ENCODE measurements at regions not wholly inside any gene's neighbourhood (a gene's known extent, or its start where the extent isn't known, plus 50 kb on each side); places are given as distances from the start of the nearest gene placed in this dataset.

DNA sequence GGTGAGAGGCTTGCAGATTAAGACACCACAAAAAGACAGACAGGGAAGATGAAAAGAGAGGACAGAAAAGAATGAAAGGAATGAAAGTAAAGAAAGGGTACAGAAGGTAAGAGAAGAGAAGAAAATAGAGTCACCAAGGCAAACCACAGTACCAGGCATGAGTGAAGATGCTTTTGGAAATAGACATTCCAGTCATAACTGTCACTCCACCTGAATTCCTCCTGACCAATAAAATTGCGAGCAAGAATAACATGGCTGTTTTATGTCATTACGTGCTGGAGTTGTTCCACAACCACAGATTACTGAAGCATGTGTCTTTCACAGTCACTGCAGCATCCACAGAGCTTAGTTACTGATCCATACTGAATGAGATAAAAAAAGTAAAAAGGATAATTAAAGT, 864.9 kb upstream of the SLIT2 start:
- intact Hi-C loops (cut with DNase I), result no loop called here
- Histone ChIP-seq H3K4me3 (no peak overlapping the region), H3K4me1 (no peaks in the 10 kb centered on the region), H3K27me3 (no peaks in the 10 kb centered on the region), H3K36me3 (replicated peaks in 1 of 2; ENCODE audit: insufficient read depth in 1 of 2, low read depth in 2 of 2) (no peaks in the 10 kb centered on the region), H3K9me3 (no peaks in the 10 kb centered on the region), H3K27ac (no peak overlapping the region)
- 68 to 69% methylated on average over 2 of the region's 2 CpGs for WGBS, 2 donors
- ATAC-seq (no peak), DNase-seq (no peak)
- TF ChIP-seq, protein P1, sequence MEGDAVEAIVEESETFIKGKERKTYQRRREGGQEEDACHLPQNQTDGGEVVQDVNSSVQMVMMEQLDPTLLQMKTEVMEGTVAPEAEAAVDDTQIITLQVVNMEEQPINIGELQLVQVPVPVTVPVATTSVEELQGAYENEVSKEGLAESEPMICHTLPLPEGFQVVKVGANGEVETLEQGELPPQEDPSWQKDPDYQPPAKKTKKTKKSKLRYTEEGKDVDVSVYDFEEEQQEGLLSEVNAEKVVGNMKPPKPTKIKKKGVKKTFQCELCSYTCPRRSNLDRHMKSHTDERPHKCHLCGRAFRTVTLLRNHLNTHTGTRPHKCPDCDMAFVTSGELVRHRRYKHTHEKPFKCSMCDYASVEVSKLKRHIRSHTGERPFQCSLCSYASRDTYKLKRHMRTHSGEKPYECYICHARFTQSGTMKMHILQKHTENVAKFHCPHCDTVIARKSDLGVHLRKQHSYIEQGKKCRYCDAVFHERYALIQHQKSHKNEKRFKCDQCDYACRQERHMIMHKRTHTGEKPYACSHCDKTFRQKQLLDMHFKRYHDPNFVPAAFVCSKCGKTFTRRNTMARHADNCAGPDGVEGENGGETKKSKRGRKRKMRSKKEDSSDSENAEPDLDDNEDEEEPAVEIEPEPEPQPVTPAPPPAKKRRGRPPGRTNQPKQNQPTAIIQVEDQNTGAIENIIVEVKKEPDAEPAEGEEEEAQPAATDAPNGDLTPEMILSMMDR (IDR thresholded peaks at IDR 0.05), result no peak
- no peak for TF ChIP-seq POLR2A (IDR thresholded peaks at IDR 0.05)

DNA sequence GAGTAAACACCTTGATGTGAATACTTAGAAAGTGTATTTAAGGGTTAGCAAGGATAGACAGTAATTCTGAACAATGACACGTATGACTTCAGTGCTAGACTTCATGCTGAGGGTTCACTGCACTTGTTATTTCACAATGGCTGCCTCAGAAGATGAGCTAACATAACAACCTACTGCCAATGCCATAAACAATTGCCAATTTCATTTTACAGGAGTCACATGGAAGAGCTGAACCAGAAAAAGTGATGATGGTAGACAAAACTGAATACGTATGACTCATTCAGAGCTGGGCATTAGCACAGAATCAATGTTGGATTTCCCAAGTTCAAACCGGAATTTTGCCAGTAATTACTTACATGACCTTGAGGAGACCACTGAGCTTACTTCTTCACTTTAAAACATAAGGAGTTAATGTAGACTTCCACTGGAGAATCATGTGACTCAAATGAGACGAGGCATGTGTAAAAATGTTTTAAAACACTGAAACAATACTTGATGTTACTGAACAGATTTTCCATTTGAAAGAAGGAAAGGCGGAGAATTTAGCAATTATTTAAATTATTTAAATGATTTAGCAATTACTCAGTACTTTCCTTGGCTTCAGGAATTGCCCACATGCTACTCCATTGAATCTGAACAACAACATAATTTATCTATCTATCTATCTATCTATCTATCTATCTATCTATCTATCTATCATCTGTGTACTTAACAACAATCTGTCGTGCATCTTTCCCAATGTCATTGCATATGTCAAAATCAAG, 868.5 kb upstream of the SLIT2 start:
- no peaks in the 10 kb centered on the region for H3K36me3 ChIP-seq (replicated peaks in 1 of 2; ENCODE audit: insufficient read depth in 1 of 2, low read depth in 2 of 2)
- ATAC-seq (no peak), DNase-seq (no peak)
- H3K27ac ChIP-seq, result no peak overlapping the region
- no peaks in the 10 kb centered on the region for H3K27me3 ChIP-seq
- intact Hi-C loops (cut with DNase I), result no loop called here
- 49 to 51% methylated on average over 6 of the region's 6 CpGs for whole genome bisulfite sequencing, 2 donors
- H3K9me3 ChIP-seq, result no peaks in the 10 kb centered on the region
- no peak overlapping the region for H3K4me3 ChIP-seq
- H3K4me1 ChIP-seq, result no peaks in the 10 kb centered on the region
- TF ChIP-seq POLR2A (IDR thresholded peaks at IDR 0.05), result no peak
- TF ChIP-seq, protein P1 (IDR thresholded peaks at IDR 0.05), result no peak

DNA sequence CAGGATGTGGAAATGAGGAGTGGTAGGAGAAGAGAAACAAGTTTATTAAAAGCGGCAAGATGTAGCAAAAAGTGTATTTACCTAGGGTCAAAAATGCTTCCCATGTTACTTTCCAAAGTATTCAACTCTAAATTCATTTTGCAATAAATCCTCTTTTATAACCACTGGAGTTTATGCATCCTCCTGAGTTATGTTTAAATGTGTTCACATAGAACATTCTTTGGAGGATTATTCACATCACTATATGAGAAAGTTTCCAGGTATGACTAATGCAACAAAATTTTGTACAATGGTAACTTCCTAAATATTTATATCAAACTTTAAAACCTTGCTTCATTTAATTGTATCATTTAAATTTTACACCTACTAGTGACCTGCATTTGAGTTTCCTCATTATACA, 870.6 kb upstream of the SLIT2 start:
- Histone ChIP-seq H3K27me3 (no peaks in the 10 kb centered on the region), H3K9me3 (no peaks in the 10 kb centered on the region), H3K27ac (no peak overlapping the region), H3K36me3 (replicated peaks in 1 of 2; ENCODE audit: insufficient read depth in 1 of 2, low read depth in 2 of 2) (no peaks in the 10 kb centered on the region), H3K4me1 (no peaks in the 10 kb centered on the region), H3K4me3 (no peak overlapping the region)
- intact Hi-C loops (cut with DNase I), result no loop called here
- no peak for DNase-seq
- 58 to 74% methylated on average over 1 of the region's 1 CpG for WGBS, 2 donors
- ATAC-seq, result no peak
- TF ChIP-seq POLR2A (IDR thresholded peaks at IDR 0.05), result no peak
- TF ChIP-seq, protein P1 (IDR thresholded peaks at IDR 0.05), result no peak

DNA sequence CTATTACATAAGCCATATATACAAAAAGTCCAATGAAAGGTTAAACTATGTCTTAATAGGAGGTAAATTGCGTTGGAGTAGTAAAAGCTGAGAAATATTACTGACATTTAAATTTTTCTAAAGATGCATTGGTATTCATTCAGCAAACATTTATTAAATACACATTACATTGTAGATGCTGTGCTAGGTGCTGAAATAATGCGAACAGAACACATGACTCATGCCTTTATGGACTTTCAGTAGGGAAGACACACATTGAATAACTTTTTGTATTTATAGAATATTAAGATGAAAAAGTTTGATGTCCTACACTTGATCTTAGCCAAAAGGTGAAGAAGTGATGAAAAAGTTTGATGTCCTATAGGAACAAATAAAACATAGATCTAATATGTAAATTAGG, 871.1 kb upstream of the SLIT2 start:
- Histone ChIP-seq H3K4me1 (no peaks in the 10 kb centered on the region), H3K4me3 (no peak overlapping the region), H3K9me3 (no peaks in the 10 kb centered on the region), H3K36me3 (replicated peaks in 1 of 2; ENCODE audit: insufficient read depth in 1 of 2, low read depth in 2 of 2) (no peaks in the 10 kb centered on the region), H3K27ac (no peak overlapping the region), H3K27me3 (no peaks in the 10 kb centered on the region)
- ATAC-seq (no peak), DNase-seq (no peak)
- intact Hi-C loops (cut with DNase I), result no loop called here
- 38 to 60% methylated on average over 2 of the region's 2 CpGs for WGBS, 2 donors
- TF ChIP-seq POLR2A (IDR thresholded peaks at IDR 0.05), result no peak
- TF ChIP-seq, protein P1 (IDR thresholded peaks at IDR 0.05), result no peak

DNA sequence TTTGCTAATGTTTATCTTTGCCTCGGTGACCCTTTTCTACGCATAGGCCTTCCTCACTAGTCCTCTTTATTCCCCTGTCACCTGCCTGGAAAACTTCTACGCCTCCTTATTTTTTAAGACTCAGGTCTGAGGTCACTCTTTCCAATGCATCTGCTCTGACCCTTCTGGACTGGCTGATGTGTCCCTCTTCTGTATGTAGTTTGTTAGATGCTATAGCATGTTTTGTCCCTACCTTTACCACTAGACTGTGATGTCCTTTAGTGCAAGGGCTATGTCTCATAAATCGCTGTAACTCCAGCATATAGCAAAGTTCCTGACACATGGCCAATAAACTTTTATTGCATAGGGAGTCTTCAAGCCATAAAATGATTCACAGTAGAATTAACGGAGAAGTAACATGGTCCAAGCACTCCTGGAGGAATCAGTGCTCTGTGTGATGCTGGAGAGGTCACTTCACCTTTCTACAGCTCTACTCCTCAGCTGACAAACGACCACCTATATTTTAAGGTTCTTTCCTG, 872.5 kb upstream of the SLIT2 start:
- H3K9me3 ChIP-seq, result no peaks in the 10 kb centered on the region
- intact Hi-C loops (cut with DNase I), result no loop called here
- 46 to 55% methylated on average over 6 of the region's 6 CpGs for WGBS, 2 donors
- H3K27ac ChIP-seq, result no peak overlapping the region
- H3K27me3 ChIP-seq, result no peaks in the 10 kb centered on the region
- ATAC-seq (no peak), DNase-seq (no peak)
- no peaks in the 10 kb centered on the region for H3K36me3 ChIP-seq (replicated peaks in 1 of 2; ENCODE audit: insufficient read depth in 1 of 2, low read depth in 2 of 2)
- H3K4me3 ChIP-seq, result no peak overlapping the region
- H3K4me1 ChIP-seq, result no peaks in the 10 kb centered on the region
- TF ChIP-seq, protein P1 (IDR thresholded peaks at IDR 0.05), result no peak
- TF ChIP-seq POLR2A (IDR thresholded peaks at IDR 0.05), result no peak
